ENCODE measurements at regions not wholly inside any gene's neighbourhood (a gene's known extent, or its start where the extent isn't known, plus 50 kb on each side); places are given as distances from the start of the nearest gene placed in this dataset.

DNA sequence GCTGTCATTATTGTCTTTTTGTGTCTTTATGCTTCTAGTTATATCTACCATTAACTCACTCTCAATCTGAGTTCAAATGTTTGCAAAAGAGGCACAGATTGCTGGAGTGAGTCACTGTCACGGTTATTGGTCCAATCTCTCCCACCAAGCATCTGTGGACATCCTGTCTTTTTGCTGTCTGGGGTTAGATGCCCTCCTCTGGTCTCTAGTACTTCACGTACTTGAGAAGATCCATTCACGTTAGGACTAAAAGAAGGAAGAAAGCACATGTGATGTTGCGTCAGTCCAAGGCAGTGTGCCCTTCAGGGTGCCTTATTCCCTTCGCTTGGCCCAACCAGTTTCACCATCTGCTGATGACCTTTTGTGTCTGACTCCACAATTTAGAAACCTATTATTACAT is 72.3 kb upstream of the STXBP6 start:
- no peak overlapping the region for H3K9ac ChIP-seq (ENCODE audit: low read depth, low read length)
- H3K27ac ChIP-seq (ENCODE audit: low read depth, low read length): no peak overlapping the region

DNA sequence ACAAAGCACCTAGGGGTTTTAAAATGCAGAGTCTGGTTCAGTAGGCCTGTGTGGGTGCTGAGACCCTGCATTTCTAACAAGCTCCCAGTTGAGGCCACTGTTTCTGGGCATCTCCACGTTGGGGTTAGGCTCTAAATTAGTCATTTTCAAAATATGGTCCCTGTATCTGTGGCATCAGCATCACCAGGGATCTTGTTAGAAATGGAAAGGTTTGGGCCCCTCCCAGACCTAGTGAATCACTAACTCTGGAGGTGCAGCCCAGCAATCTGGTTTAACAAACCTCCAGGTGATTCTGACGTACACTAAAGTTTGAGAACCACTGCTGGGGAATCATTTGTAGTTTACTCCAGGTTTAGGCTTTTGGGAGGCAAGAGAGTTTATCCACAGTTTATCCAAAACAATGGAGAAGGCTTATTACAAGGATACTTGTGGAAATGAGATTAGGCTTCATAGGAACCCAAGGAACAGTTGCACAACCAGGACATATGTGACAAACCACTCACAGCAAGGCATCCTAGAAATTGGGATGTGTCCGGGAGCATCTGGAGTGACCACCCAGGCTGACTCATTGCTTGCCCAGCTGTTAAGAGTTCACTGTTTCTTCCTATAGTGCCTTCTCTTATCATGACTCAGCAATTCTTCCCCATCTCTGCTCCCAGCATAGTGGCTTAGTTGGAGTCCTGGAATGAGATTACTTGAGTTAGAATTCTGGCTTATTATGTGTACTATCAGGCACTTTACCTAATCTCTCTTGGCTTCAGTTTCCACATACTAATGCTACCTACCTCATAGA is 71.6 kb upstream of the STXBP6 start:
- no peaks in the 10 kb centered on the region for H3K36me3 ChIP-seq (ENCODE audit: control insufficient read depth, insufficient read depth, low read length)
- H3K4me1 ChIP-seq (ENCODE audit: control insufficient read depth, insufficient read depth, low read length): no peaks in the 10 kb centered on the region
- H3K27ac ChIP-seq (ENCODE audit: low read depth, low read length): no peak overlapping the region
- H3K27me3 ChIP-seq (ENCODE audit: control insufficient read depth, insufficient read depth, low read length): no peaks in the 10 kb centered on the region
- no peaks in the 10 kb centered on the region for H3K9me3 ChIP-seq (ENCODE audit: control insufficient read depth, insufficient read depth, low read length)
- H3K9ac ChIP-seq (ENCODE audit: low read depth, low read length): no peak overlapping the region
- no peak overlapping the region for H3K4me3 ChIP-seq (ENCODE audit: low read depth, low read length)

More for the DNA sequence above, 72.3 kb upstream of the STXBP6 start:
- Histone ChIP-seq H3K36me3 (ENCODE audit: control insufficient read depth, insufficient read depth, low read length) (no peaks in the 10 kb centered on the region), H3K4me3 (ENCODE audit: low read depth, low read length) (no peak overlapping the region), H3K9me3 (ENCODE audit: control insufficient read depth, insufficient read depth, low read length) (no peaks in the 10 kb centered on the region), H3K4me1 (ENCODE audit: control insufficient read depth, insufficient read depth, low read length) (no peaks in the 10 kb centered on the region), H3K27me3 (ENCODE audit: control insufficient read depth, insufficient read depth, low read length) (no peaks in the 10 kb centered on the region)

DNA sequence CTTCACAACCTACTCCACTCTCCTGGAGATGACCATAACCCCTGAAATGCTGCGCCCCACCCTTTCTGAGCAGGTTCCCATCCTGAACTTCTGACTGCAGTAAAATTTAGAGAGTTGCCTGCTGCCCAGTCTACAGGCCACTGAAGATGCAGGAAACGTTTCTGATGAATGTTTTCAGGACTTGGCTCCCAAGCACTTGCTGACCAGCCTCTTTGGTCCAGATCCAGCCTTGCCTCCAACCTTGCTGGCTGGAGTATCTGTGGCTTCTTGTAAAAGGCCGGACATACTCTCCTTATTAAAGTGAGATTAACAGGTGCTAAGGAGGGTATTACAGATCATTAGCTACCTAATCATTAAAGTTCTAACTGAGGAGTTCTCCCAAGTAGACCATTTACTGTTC is 70.3 kb upstream of the STXBP6 start:
- no peak overlapping the region for H3K4me3 ChIP-seq (ENCODE audit: low read depth, low read length)
- no peak overlapping the region for H3K9ac ChIP-seq (ENCODE audit: low read depth, low read length)
- H3K4me1 ChIP-seq (ENCODE audit: control insufficient read depth, insufficient read depth, low read length): no peaks in the 10 kb centered on the region
- no peaks in the 10 kb centered on the region for H3K36me3 ChIP-seq (ENCODE audit: control insufficient read depth, insufficient read depth, low read length)
- H3K27me3 ChIP-seq (ENCODE audit: control insufficient read depth, insufficient read depth, low read length): no peaks in the 10 kb centered on the region
- H3K9me3 ChIP-seq (ENCODE audit: control insufficient read depth, insufficient read depth, low read length): no peaks in the 10 kb centered on the region
- no peak overlapping the region for H3K27ac ChIP-seq (ENCODE audit: low read depth, low read length)

DNA sequence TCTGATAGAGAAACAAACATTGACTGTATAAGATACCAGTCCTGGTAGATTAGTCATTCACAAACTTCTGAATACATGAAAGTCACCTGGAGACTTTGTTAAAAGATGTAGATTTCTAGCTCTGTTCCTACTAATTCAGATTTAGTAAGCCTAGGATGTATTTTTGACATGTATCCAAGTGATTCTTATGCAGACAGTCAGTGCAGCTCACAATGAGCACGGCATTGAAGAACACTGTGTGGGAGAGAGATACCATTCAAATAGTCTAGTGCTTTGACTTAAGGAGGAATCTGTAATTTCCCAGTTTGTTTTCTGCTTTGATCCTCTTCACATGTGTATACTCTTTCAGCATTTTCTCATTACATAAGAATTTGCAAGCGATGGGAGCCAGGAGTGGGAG is 68.7 kb upstream of the STXBP6 start:
- Histone ChIP-seq H3K27me3 (ENCODE audit: control insufficient read depth, insufficient read depth, low read length) (no peaks in the 10 kb centered on the region), H3K4me3 (ENCODE audit: low read depth, low read length) (no peak overlapping the region), H3K4me1 (ENCODE audit: control insufficient read depth, insufficient read depth, low read length) (no peaks in the 10 kb centered on the region), H3K27ac (ENCODE audit: low read depth, low read length) (no peak overlapping the region), H3K9ac (ENCODE audit: low read depth, low read length) (no peak overlapping the region), H3K36me3 (ENCODE audit: control insufficient read depth, insufficient read depth, low read length) (no peaks in the 10 kb centered on the region), H3K9me3 (ENCODE audit: control insufficient read depth, insufficient read depth, low read length) (no peaks in the 10 kb centered on the region)

DNA sequence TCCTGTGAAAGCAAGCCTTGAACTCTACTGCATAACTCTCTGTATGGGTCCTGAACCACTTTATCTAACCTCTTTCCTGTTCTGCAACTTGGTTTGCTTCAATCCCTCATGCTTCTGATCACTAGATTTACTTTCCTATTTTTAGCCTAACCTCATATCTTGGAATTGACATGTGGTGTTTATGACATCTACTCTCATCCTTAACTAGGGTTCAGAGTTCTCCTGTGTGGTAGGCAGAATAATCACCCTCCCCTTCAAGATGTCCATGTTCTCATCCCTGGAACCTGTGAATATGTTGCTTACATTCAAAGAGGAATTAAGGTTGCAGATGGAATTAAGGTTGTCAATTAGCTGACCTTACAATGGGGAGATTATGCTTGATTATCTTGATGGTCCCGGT is 67.4 kb upstream of the STXBP6 start:
- Histone ChIP-seq H3K27me3 (ENCODE audit: control insufficient read depth, insufficient read depth, low read length) (no peaks in the 10 kb centered on the region), H3K27ac (ENCODE audit: low read depth, low read length) (no peak overlapping the region), H3K36me3 (ENCODE audit: control insufficient read depth, insufficient read depth, low read length) (no peaks in the 10 kb centered on the region), H3K4me1 (ENCODE audit: control insufficient read depth, insufficient read depth, low read length) (no peaks in the 10 kb centered on the region), H3K9ac (ENCODE audit: low read depth, low read length) (no peak overlapping the region), H3K4me3 (ENCODE audit: low read depth, low read length) (no peak overlapping the region), H3K9me3 (ENCODE audit: control insufficient read depth, insufficient read depth, low read length) (no peaks in the 10 kb centered on the region)

DNA sequence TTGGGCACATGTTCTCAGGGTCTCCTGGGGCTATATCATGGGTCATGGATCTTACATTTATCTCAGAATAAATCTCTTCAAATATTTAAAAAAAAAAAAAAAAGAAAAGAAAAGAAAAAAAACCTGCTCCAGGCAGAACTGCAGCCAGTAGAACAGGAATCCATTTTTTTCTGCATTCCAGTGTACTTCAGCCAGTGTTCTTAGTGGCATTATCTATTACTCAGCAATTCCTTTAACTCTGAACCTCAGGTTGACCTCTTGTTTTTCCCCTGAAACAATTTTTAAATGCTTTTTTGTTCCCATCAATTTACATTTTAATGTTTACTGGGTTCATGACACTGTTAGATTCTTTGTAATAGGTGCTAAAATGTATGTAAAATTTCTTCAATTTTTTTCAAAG is 66.7 kb upstream of the STXBP6 start:
- Histone ChIP-seq H3K9ac (ENCODE audit: low read depth, low read length) (no peak overlapping the region), H3K4me1 (ENCODE audit: control insufficient read depth, insufficient read depth, low read length) (no peaks in the 10 kb centered on the region), H3K9me3 (ENCODE audit: control insufficient read depth, insufficient read depth, low read length) (no peaks in the 10 kb centered on the region), H3K27ac (ENCODE audit: low read depth, low read length) (no peak overlapping the region), H3K4me3 (ENCODE audit: low read depth, low read length) (no peak overlapping the region), H3K36me3 (ENCODE audit: control insufficient read depth, insufficient read depth, low read length) (no peaks in the 10 kb centered on the region), H3K27me3 (ENCODE audit: control insufficient read depth, insufficient read depth, low read length) (no peaks in the 10 kb centered on the region)

DNA sequence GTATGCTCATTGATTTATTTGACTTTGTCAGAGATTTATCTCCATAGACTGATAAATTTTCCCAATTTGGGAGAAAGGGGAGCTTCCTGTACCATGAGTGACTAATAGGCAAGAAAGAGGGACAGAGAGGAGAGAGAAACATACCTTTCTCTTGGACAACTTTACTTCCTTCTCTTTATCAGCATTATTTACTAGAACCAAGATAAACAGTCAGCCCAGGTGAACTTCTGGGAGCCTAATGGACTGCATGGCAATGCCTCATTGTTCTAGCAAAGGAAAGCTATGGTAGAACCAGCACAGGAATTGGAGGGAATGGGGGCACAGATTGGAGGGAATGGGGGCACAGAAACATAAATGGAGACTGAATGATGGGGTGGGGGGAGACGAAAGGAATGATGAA is 63.4 kb upstream of the STXBP6 start:
- Histone ChIP-seq H3K4me1 (ENCODE audit: control insufficient read depth, insufficient read depth, low read length) (peaks cover 7% of the 10 kb centered on the region; the same call in 1 of the 2 replicates), H3K27me3 (ENCODE audit: control insufficient read depth, insufficient read depth, low read length) (no peaks in the 10 kb centered on the region), H3K9ac (ENCODE audit: low read depth, low read length) (no peak overlapping the region), H3K27ac (ENCODE audit: low read depth, low read length) (no peak overlapping the region), H3K9me3 (ENCODE audit: control insufficient read depth, insufficient read depth, low read length) (no peaks in the 10 kb centered on the region), H3K36me3 (ENCODE audit: control insufficient read depth, insufficient read depth, low read length) (no peaks in the 10 kb centered on the region), H3K4me3 (ENCODE audit: low read depth, low read length) (no peak overlapping the region)

DNA sequence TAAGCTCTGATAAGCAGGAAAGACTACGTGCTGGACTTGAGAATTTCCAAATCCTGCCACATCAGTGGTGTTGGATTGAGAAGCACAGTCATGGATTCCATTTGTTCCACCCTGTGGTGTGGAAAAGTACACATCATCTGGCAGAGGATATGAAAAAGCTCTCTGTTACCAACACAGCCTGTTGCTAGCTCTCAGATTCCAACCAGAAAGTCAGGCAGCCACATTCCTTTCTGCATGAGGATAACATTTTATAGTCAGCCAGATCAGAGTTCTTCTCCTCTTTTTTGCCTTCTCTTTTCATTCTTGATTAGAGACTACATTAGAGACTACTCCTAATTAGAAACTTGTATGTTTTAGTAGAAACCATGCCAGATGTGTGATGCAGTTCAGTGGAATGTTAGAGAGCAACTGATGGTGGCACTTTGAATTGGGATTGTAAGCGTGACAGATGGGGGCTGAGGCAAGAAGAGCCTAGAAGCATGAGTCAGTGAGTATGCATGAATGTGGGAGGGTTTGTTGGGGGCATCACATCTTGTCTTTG is 61.2 kb upstream of the STXBP6 start:
- Histone ChIP-seq H3K9me3 (ENCODE audit: control insufficient read depth, insufficient read depth, low read length) (no peaks in the 10 kb centered on the region), H3K27ac (ENCODE audit: low read depth, low read length) (peak overlapping the region; percentile 61), H3K4me1 (ENCODE audit: control insufficient read depth, insufficient read depth, low read length) (peaks cover 7% of the 10 kb centered on the region; the same call in 1 of the 2 replicates), H3K36me3 (ENCODE audit: control insufficient read depth, insufficient read depth, low read length) (no peaks in the 10 kb centered on the region), H3K27me3 (ENCODE audit: control insufficient read depth, insufficient read depth, low read length) (no peaks in the 10 kb centered on the region), H3K4me3 (ENCODE audit: low read depth, low read length) (no peak overlapping the region), H3K9ac (ENCODE audit: low read depth, low read length) (no peak overlapping the region)

DNA sequence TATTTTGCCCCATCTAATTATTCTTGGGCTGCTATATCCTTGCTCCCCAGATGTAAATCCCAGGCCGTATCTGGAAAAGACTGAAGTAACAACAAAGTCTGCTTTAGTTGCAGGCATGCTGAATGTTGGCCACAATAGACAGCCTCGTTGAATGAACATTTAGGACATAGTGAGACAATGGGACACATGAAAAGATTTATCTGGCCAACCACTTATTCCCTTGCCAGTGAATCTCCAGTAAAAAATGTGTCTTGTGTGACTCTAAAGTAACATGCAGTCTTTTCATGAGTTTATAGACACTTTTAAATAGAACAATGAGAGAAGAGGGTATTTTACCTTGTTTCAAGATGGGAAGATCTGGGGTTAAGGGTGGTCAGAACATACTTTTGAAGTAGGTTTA is 60.2 kb upstream of the STXBP6 start:
- Histone ChIP-seq H3K27ac (ENCODE audit: low read depth, low read length) (no peak overlapping the region), H3K9me3 (ENCODE audit: control insufficient read depth, insufficient read depth, low read length) (no peaks in the 10 kb centered on the region), H3K4me3 (ENCODE audit: low read depth, low read length) (no peak overlapping the region), H3K36me3 (ENCODE audit: control insufficient read depth, insufficient read depth, low read length) (no peaks in the 10 kb centered on the region), H3K27me3 (ENCODE audit: control insufficient read depth, insufficient read depth, low read length) (no peaks in the 10 kb centered on the region), H3K9ac (ENCODE audit: low read depth, low read length) (no peak overlapping the region), H3K4me1 (ENCODE audit: control insufficient read depth, insufficient read depth, low read length) (peaks cover 7% of the 10 kb centered on the region; the same call in 1 of the 2 replicates)

DNA sequence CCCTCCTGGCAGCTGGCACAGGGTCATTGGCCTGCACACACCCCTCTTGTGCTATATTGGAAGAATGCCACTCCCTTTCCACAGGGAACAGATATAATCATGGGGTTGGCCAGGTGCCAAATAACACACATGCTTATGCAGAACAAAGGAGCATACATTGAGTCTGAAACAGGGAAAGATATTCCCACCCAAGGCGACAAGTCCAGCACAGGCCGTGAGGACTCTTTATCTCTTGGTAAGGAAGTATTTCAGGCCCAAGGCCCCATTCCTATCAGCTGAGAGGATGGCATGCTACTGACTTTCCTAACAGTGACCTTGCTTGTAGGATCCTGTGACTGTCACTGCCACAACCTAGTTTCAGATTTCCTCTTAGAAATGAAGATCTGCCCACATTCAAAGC is 59.0 kb upstream of the STXBP6 start:
- no peaks in the 10 kb centered on the region for H3K27me3 ChIP-seq (ENCODE audit: control insufficient read depth, insufficient read depth, low read length)
- no peak overlapping the region for H3K4me3 ChIP-seq (ENCODE audit: low read depth, low read length)
- no peak overlapping the region for H3K27ac ChIP-seq (ENCODE audit: low read depth, low read length)
- H3K9me3 ChIP-seq (ENCODE audit: control insufficient read depth, insufficient read depth, low read length): no peaks in the 10 kb centered on the region
- H3K36me3 ChIP-seq (ENCODE audit: control insufficient read depth, insufficient read depth, low read length): no peaks in the 10 kb centered on the region
- H3K4me1 ChIP-seq (ENCODE audit: control insufficient read depth, insufficient read depth, low read length): peaks cover 7% of the 10 kb centered on the region; the same call in 1 of the 2 replicates
- H3K9ac ChIP-seq (ENCODE audit: low read depth, low read length): no peak overlapping the region

DNA sequence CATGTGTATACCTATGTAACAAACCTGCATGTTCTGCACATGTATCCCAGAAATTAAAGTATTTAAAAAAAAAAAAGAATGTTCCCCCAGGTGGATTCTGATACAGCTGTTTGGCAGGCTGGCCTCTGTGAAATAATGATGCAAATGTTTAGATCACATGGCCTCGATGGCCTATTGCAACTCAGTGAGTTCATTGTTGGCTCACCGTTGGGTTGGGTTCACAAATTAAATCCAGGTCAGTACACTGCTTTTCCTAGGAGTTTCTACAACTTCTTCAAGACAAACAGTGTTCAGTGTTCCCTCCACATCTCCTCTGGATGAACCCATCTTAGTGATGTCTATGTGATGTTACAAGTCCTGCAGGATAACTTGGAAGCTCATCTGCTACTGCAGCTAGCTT is 58.3 kb upstream of the STXBP6 start:
- no peak overlapping the region for H3K9ac ChIP-seq (ENCODE audit: low read depth, low read length)
- no peak overlapping the region for H3K4me3 ChIP-seq (ENCODE audit: low read depth, low read length)
- no peaks in the 10 kb centered on the region for H3K9me3 ChIP-seq (ENCODE audit: control insufficient read depth, insufficient read depth, low read length)
- no peaks in the 10 kb centered on the region for H3K36me3 ChIP-seq (ENCODE audit: control insufficient read depth, insufficient read depth, low read length)
- H3K27me3 ChIP-seq (ENCODE audit: control insufficient read depth, insufficient read depth, low read length): no peaks in the 10 kb centered on the region
- H3K27ac ChIP-seq (ENCODE audit: low read depth, low read length): no peak overlapping the region
- H3K4me1 ChIP-seq (ENCODE audit: control insufficient read depth, insufficient read depth, low read length): peaks cover 7% of the 10 kb centered on the region; the same call in 1 of the 2 replicates

Measured in HUES48 (cell line).